Central memory CD4-positive, alpha-beta T cell (primary cell): ENCODE measurements at regions not wholly inside any gene's neighbourhood (a gene's known extent, or its start where the extent isn't known, plus 50 kb on each side); places are given as distances from the start of the nearest gene placed in this dataset.
"Not testable (repeated sequence)": the region's sequence is repeated elsewhere in the genome, so short reads cannot be mapped to it uniquely, and the experiment has no call there.

Experiments used
- DNase-seq: peaks from one replicate; pipeline ENCODE4 v3.0.0; 2022

DNA sequence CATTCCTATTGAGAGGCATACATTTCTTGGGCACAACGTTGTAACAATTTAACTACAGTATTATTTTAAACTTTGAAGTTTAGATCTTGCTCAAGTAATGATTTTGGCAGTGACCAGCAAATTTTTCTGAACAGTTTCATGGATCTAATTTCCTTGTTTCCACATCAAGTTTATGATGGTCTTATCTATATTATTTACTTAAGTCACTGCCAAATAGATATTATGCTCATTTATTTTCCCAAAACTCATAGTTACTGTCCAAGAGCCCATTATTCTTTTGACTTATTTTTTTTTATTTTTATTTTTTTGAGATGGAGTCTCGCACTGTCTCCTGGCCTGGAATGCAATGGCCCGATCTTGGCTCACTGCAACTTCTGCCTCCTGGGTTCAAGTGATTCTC is 86.5 kb upstream of the TLE4 start:
- no peak for DNase-seq

GRCh38 chr9:79489261-79490000 is 82.3 kb upstream of the TLE4 start:
- DNase-seq = no peak

- no peak for DNase-seq
These were observed 81.0 kb upstream of the TLE4 start for GRCh38 chr9:79490657-79491248.

GRCh38 chr9:79492092-79493009 is 79.4 kb upstream of the TLE4 start:
- no peak for DNase-seq

DNA sequence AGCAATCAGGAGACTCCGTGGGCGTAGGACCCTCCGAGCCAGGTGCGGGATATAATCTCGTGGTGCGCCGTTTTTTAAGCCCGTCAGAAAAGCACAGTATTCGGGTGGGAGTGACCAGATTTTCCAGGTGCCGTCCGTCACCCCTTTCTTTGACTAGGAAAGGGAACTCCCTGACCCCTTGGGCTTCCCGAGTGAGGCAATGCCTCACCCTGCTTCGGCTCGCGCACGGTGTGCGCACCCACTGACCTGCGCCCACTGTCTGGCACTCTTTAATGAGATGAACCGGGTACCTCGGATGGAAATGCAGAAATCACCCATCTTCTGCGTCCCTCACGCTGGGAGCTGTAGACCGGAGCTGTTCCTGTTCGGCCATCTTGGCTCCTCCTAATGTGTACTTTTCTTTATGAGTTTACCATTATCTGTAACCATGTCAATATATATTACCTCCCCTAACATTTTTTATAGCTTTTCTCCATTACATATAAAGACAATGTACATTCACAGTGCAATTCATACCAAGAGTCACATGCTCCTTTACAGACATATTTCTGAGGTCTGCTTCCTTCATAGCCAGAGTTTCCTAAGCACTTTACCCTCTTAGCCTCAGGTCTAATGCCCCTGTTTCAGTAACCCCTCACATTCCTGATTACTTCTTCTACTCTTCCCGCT is 71.4 kb upstream of the TLE4 start:
- DNase-seq = not testable (repeated sequence)

DNA sequence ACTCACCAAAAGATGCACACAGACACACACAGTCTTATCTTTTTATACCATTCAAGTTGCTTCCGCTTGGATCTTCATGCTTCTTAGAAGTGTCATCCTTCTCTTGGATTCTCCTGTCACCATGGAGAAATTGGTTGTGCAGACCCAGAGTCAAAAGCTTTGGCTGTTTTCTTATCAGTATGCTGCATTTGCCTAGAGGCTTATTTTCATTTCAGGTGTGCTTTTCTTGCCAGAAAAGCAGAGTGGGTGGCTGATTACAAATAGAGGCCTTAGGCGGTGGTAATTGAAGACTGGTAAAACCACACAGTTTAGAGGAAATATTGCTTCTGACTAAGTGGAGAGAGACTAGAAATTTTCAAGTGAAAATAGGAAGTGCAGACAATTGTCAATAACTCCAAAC is 70.2 kb upstream of the TLE4 start:
- no peak for DNase-seq

- DNase-seq = no peak
These were observed 64.0 kb upstream of the TLE4 start for GRCh38 chr9:79507801-79508200.

GRCh38 chr9:79512251-79512650 is 59.5 kb upstream of the TLE4 start:
- no peak for DNase-seq
